Kidney (tissue), 13 donors: ENCODE measurements at regions not wholly inside any gene's neighbourhood (a gene's known extent, or its start where the extent isn't known, plus 50 kb on each side); places are given as distances from the start of the nearest gene placed in this dataset.

ENCODE experiments used
- DNase-seq, 5 donors: peaks; one replicate each; pipeline ENCODE4 v3.0.0-alpha.2; 2013 to 2020
- FAIRE-seq: peaks from 2 replicates; lab custom pipeline; 2012; peaks lifted over from hg19 to GRCh38; lab: Jason Lieb, UNC
- H3K27ac ChIP-seq, 2 donors: one replicate each; pipeline ENCODE4 v1.7.0; 2013; ENCODE audit warnings: low read depth in 2 of 2, low read length in 2 of 2, inconsistent platforms in 1 of 2
- H3K27me3 ChIP-seq: one replicate; pipeline ENCODE4 v1.7.1; 2013; ENCODE audit warnings: low read length, inconsistent platforms; ENCODE audit not compliant: control insufficient read depth, insufficient read depth
- H3K36me3 ChIP-seq, 3 donors: one replicate each; pipeline versions ENCODE4 v1.7.0 to v1.7.1; 2013; ENCODE audit warnings: low read length in 3 of 3, control low read depth in 1 of 3, inconsistent platforms in 1 of 3; ENCODE audit not compliant: insufficient read depth in 3 of 3, control insufficient read depth in 2 of 3
- H3K4me1 ChIP-seq, 3 donors: one replicate each; pipeline versions ENCODE4 v1.7.0 to v1.7.1; 2013; ENCODE audit warnings: low read length in 3 of 3, inconsistent platforms in 1 of 3, low read depth in 1 of 3; ENCODE audit not compliant: control insufficient read depth in 2 of 3, insufficient read depth in 2 of 3
- H3K4me3 ChIP-seq, 3 donors: one replicate each; pipeline versions ENCODE4 v1.7.0 to v1.8.1; 2013; ENCODE audit warnings: low read length in 3 of 3, control low read depth in 1 of 3, inconsistent platforms in 1 of 3
- H3K9ac ChIP-seq, 3 donors: one replicate each; pipeline versions ENCODE4 v1.7.0 to v1.7.1; 2013; ENCODE audit warnings: low read length in 3 of 3, control low read depth in 1 of 3, inconsistent platforms in 1 of 3
- H3K9me3 ChIP-seq, 3 donors: one replicate each; pipeline versions ENCODE4 v1.7.0 to v1.7.1; 2013; ENCODE audit warnings: low read length in 3 of 3, control low read depth in 1 of 3, inconsistent platforms in 1 of 3; ENCODE audit not compliant: control insufficient read depth in 2 of 3, insufficient read depth in 1 of 3
- intact Hi-C: fragments of 100-400 bp; cut with DNase I; formaldehyde crosslinking; loops from one replicate; pipeline ENCODE4 v1.11.1; 2022
- TF ChIP-seq, protein P1 (sequence below): IDR thresholded peaks from 3 replicates; pipeline ENCODE4 v1.5.1; 2012; ENCODE audit warnings: mild to moderate bottlenecking, moderate library complexity, borderline replicate concordance; ENCODE audit not compliant: insufficient read depth; ENCODE audit errors: extremely low read depth
- donor health status: control.
- donor health status: control.
- donor health status: control.
- donor health status: control.
- donor health status: control.
- donor health status: DM: yes; HTN: yes; CAD: no.
- donor health status: Normal renal cell carcinoma (clear cell type).

DNA sequence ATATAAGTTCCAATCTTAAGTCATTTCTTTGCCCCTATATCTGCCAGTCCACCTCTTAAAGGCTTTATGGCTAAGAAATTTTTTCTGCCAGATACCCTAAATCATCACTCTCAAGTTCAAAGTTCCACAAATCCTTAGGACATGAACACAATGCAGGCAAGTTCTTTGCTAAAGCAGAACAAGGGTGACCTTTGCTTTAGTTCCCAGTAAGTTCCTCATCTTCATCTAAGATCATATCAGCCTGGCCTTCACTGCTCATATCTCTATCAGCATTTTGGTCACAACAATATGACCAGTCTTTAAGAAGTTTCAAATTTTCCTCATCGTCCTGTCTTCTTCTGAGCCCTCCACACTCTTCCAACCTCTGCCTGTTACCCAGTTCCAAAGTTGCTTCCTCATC lies 402.2 kb upstream of the RUNX1 start:
- intact Hi-C loops, result no loop called here
- Histone ChIP-seq H3K9me3 (no peaks in the 10 kb centered on the region), H3K27ac (no peak overlapping the region), H3K9ac (no peak overlapping the region), H3K4me3 (no peak overlapping the region), H3K4me1 (peaks cover 0 to 2% (median 0%) of the 10 kb centered on the region in 3 donors), H3K27me3 (no peaks in the 10 kb centered on the region), H3K36me3 (no peaks in the 10 kb centered on the region)
- no peak for DNase-seq
- no peak for FAIRE-seq
- TF ChIP-seq, protein P1, sequence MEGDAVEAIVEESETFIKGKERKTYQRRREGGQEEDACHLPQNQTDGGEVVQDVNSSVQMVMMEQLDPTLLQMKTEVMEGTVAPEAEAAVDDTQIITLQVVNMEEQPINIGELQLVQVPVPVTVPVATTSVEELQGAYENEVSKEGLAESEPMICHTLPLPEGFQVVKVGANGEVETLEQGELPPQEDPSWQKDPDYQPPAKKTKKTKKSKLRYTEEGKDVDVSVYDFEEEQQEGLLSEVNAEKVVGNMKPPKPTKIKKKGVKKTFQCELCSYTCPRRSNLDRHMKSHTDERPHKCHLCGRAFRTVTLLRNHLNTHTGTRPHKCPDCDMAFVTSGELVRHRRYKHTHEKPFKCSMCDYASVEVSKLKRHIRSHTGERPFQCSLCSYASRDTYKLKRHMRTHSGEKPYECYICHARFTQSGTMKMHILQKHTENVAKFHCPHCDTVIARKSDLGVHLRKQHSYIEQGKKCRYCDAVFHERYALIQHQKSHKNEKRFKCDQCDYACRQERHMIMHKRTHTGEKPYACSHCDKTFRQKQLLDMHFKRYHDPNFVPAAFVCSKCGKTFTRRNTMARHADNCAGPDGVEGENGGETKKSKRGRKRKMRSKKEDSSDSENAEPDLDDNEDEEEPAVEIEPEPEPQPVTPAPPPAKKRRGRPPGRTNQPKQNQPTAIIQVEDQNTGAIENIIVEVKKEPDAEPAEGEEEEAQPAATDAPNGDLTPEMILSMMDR, result no peak

DNA sequence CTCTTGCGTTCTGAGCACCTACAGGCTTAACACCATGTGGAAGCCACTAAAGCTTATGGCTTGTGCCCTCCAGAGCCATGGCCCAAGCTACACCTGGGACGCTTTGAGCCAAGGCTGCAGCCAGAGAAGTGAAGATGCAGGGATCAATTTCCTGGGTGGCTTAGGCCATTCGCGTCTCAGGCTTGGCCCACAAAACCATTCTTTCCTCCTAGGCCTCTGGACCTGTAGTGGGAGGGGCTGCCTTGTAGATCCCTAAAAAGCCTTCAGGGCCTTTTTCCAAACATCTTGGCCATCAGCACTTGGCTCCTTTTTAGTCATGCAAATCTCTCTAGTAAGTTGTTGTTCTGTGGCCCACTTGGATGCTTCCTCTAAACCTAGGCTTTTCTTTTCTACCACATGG lies 401.7 kb upstream of the RUNX1 start:
- no peaks in the 10 kb centered on the region for H3K9me3 ChIP-seq
- DNase-seq, result no peak
- no peak overlapping the region for H3K4me3 ChIP-seq
- no peak for FAIRE-seq
- no peak overlapping the region for H3K27ac ChIP-seq
- TF ChIP-seq, protein P1, result no peak
- H3K27me3 ChIP-seq, result no peaks in the 10 kb centered on the region
- H3K36me3 ChIP-seq, result no peaks in the 10 kb centered on the region
- intact Hi-C loops, result no loop called here
- peaks cover 0 to 2% (median 0%) of the 10 kb centered on the region in 3 donors for H3K4me1 ChIP-seq
- H3K9ac ChIP-seq, result no peak overlapping the region

DNA sequence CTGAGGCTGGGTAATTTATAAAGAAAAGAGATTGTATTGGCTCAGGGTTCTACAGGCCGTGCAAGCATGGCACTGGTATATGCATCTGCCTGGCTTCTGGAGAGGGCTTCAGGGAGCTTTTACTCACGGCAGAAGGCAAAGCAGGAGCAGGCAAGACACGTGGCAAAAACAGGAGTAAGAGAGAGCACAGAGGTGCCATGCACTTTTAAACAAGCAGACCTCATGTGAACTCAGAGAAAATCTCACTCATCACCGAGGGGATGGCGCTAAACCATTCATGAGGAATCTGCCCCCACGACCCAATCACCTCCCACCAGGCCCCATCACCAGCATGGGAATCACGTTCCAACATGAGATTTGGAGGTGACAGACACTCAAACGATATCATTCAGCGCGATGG lies 400.7 kb upstream of the RUNX1 start:
- TF ChIP-seq, protein P1, result no peak
- H3K9me3 ChIP-seq, result no peaks in the 10 kb centered on the region
- no peak for DNase-seq
- no peak for FAIRE-seq
- peaks cover 0 to 2% (median 0%) of the 10 kb centered on the region in 3 donors for H3K4me1 ChIP-seq
- H3K36me3 ChIP-seq, result no peaks in the 10 kb centered on the region
- intact Hi-C loops, result no loop called here
- H3K27me3 ChIP-seq, result no peaks in the 10 kb centered on the region
- H3K27ac ChIP-seq, result no peak overlapping the region
- H3K9ac ChIP-seq, result no peak overlapping the region
- no peak overlapping the region for H3K4me3 ChIP-seq
